ENCODE measurements at regions not wholly inside any gene's neighbourhood (a gene's known extent, or its start where the extent isn't known, plus 50 kb on each side); places are given as distances from the start of the nearest gene placed in this dataset.

DNA sequence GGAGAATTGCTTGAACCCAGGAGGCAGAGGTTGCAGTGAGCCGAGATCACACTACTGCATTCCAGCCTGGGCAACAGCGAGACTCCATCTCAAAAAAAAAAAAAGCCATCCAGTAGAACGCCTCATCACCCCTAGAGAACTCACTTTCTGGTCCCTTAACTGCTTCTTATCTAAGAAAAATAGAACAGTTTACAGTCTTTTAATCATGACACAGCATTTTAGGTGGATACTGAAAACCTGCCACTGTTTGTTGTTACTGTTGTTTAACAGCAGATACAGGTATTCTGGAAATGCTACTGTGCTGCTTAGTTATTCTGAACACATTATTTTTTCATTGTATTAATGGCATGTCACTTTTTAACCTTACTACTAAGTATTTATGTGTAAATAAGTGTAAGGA, 624.3 kb upstream of the GHITM start:
- Histone ChIP-seq H3K4me3 (no peak overlapping the region), H4K20me1 (ENCODE audit: insufficient read depth) (no peaks in the 10 kb centered on the region), H3K27me3 (ENCODE audit: insufficient read depth, low read depth) (no peaks in the 10 kb centered on the region), H2AFZ (no peak overlapping the region; the same call in 1 of the 2 replicates), H3K4me1 (replicated peaks; ENCODE audit: insufficient read depth) (no peaks in the 10 kb centered on the region), H3K27ac (no peak overlapping the region), H3F3A (ENCODE audit: insufficient read depth, low read depth) (no peaks in the 10 kb centered on the region; the same call in 1 of the 2 replicates), H3K9me2 (ENCODE audit: insufficient read depth) (no peaks in the 10 kb centered on the region), H3K9me3 (ENCODE audit: insufficient read depth, low read depth) (no peaks in the 10 kb centered on the region), H3K4me2 (no peak overlapping the region), H3K36me3 (ENCODE audit: low read depth) (no peaks in the 10 kb centered on the region), H3K79me2 (ENCODE audit: low read depth) (no peaks in the 10 kb centered on the region)
- no peak for DNase-seq
- CTCF ChIA-PET, result no interaction called here
- POLR2A ChIA-PET (ENCODE audit: unreplicated experiment), result no interaction called here
- BruUV-seq (replicated peaks), result no TSS peak
- TF ChIP-seq EZH2 (IDR thresholded peaks at IDR 0.05; ENCODE audit: low read depth), result no peak
- TF ChIP-seq, protein P1, sequence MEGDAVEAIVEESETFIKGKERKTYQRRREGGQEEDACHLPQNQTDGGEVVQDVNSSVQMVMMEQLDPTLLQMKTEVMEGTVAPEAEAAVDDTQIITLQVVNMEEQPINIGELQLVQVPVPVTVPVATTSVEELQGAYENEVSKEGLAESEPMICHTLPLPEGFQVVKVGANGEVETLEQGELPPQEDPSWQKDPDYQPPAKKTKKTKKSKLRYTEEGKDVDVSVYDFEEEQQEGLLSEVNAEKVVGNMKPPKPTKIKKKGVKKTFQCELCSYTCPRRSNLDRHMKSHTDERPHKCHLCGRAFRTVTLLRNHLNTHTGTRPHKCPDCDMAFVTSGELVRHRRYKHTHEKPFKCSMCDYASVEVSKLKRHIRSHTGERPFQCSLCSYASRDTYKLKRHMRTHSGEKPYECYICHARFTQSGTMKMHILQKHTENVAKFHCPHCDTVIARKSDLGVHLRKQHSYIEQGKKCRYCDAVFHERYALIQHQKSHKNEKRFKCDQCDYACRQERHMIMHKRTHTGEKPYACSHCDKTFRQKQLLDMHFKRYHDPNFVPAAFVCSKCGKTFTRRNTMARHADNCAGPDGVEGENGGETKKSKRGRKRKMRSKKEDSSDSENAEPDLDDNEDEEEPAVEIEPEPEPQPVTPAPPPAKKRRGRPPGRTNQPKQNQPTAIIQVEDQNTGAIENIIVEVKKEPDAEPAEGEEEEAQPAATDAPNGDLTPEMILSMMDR (conservative IDR thresholded peaks at IDR 0.05), result no peak
- intact Hi-C loops (cut with micrococcal nuclease; ENCODE audit: unreplicated experiment), result no loop called here

DNA sequence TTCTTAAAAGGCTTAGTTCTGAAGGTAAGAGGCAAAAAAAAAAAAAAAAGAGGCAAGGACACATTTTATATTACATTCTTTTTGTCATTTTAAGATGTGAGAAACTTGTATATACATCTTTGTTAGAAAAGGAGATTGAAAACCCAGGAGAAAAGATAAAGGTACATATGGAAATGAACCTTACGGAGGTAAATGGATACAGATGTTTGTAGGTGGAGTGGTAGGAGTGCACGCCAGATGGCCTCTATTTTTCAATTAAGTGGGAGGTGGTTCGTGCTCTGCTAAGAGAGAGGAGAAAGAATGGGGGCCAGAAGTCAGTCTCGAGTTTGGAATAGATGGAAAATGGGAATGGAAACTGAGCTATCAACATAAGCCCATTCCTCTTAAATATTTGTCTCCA, 622.5 kb upstream of the GHITM start:
- Histone ChIP-seq H3K4me1 (replicated peaks; ENCODE audit: insufficient read depth) (no peaks in the 10 kb centered on the region), H3K36me3 (ENCODE audit: low read depth) (no peaks in the 10 kb centered on the region), H3K27ac (no peak overlapping the region), H3K79me2 (ENCODE audit: low read depth) (no peaks in the 10 kb centered on the region), H3K4me3 (no peak overlapping the region), H3K9me3 (ENCODE audit: insufficient read depth, low read depth) (no peaks in the 10 kb centered on the region), H3F3A (ENCODE audit: insufficient read depth, low read depth) (no peaks in the 10 kb centered on the region), H4K20me1 (ENCODE audit: insufficient read depth) (no peaks in the 10 kb centered on the region), H2AFZ (no peak overlapping the region), H3K9me2 (ENCODE audit: insufficient read depth) (no peaks in the 10 kb centered on the region), H3K4me2 (no peak overlapping the region), H3K27me3 (ENCODE audit: insufficient read depth, low read depth) (no peaks in the 10 kb centered on the region)
- intact Hi-C loops (cut with micrococcal nuclease; ENCODE audit: unreplicated experiment), result no loop called here
- no peak for DNase-seq
- BruUV-seq (replicated peaks), result no TSS peak
- CTCF ChIA-PET, result no interaction called here
- TF ChIP-seq, protein P1 (conservative IDR thresholded peaks at IDR 0.05), result no peak
- no peak for TF ChIP-seq EZH2 (IDR thresholded peaks at IDR 0.05; ENCODE audit: low read depth)
- POLR2A ChIA-PET (ENCODE audit: unreplicated experiment), result no interaction called here

DNA sequence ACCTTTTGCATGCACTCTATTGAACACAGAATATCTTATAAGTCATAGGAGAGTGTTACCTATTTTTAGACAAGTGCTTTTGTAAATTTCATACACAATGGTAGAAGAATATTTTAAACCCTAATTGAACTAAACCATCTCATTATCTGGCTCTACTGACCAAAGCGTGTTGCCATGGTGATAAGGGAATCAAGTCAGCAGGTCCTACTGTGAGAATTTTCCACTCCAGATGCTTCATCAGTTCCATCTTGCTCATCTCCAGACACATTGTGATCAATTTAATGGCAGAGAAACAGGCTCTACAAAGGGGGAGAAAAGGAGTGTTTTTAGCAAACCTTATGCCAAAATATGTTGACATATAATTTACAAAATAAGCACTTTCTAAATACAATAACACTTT, 621.9 kb upstream of the GHITM start:
- ChIA-PET POLR2A (ENCODE audit: unreplicated experiment) (no interaction called here), CTCF (no interaction called here)
- Histone ChIP-seq H3K36me3 (ENCODE audit: low read depth) (no peaks in the 10 kb centered on the region), H3F3A (ENCODE audit: insufficient read depth, low read depth) (no peaks in the 10 kb centered on the region), H3K4me1 (replicated peaks; ENCODE audit: insufficient read depth) (no peaks in the 10 kb centered on the region), H3K4me2 (no peak overlapping the region), H3K79me2 (ENCODE audit: low read depth) (no peaks in the 10 kb centered on the region), H3K27me3 (ENCODE audit: insufficient read depth, low read depth) (no peaks in the 10 kb centered on the region), H2AFZ (no peak overlapping the region), H3K9me2 (ENCODE audit: insufficient read depth) (no peaks in the 10 kb centered on the region), H3K4me3 (no peak overlapping the region), H4K20me1 (ENCODE audit: insufficient read depth) (no peaks in the 10 kb centered on the region), H3K27ac (no peak overlapping the region), H3K9me3 (ENCODE audit: insufficient read depth, low read depth) (no peaks in the 10 kb centered on the region)
- DNase-seq, result no peak
- intact Hi-C loops (cut with micrococcal nuclease; ENCODE audit: unreplicated experiment), result no loop called here
- no TSS peak for BruUV-seq (replicated peaks)
- TF ChIP-seq, protein P1 (conservative IDR thresholded peaks at IDR 0.05), result no peak
- TF ChIP-seq EZH2 (IDR thresholded peaks at IDR 0.05; ENCODE audit: low read depth), result no peak
